HG03354 (cell line): ENCODE measurements at regions not wholly inside any gene's neighbourhood (a gene's known extent, or its start where the extent isn't known, plus 50 kb on each side); places are given as distances from the start of the nearest gene placed in this dataset.
"Not testable (repeated sequence)": the region's sequence is repeated elsewhere in the genome, so short reads cannot be mapped to it uniquely, and the experiment has no call there.

Experiments used
- ATAC-seq: cut with Tn5 transposase; IDR thresholded peaks from one replicate; pipeline ENCODE4 v1.9.1; 2021; ENCODE audit warnings: mild to moderate bottlenecking; ENCODE audit not compliant: unreplicated experiment, poor library complexity, severe bottlenecking

DNA sequence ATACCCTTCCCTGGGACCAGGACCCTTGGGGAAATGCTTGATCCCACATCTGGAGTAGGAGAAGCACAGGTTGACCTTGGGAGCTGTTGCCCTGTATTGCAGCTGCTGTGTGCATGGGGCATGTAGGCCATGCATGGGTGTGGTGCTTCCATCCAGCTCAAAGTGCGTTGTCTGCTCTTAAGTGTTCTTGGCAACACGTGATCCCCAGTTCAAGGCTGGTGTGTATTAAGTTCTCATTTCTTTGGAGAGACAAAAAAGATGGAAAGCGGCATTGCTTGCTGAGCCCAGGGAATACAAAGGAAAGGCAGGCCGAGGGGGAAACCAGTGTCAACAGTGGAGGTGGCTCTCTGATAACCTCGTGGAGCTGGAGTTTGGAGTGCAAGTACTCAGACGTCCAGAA lies 110.7 kb downstream of the RTP5 start:
- no peak for ATAC-seq

DNA sequence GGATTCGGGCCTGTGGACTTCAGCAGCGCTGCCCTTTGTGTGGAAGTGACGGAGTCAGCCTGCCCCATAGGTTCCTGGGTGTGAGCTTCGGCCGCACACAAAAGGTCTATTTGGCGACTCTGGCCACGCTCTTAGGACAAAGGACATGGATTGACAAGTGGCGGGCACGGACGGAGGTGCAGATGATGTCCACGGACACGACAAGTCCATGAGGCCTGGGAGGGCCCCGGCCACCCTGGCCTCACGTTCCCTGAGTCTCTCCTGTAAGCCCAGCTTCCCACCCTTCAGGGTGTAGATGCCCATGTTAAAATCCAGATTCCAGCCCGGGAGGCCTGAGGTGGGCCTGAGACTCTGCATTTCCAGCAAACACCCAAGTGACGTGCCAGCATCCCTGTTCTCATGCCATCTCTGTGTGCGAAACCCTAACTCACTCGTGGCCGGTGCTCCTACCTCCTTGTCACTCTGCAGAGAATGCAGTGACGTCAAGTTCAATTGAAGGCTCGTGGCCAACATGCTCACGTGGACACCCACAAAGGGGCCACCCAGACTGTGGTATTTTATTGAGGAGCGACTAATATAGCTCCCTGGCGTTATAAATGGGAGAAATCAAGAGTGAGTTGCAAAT lies 111.7 kb downstream of the RTP5 start:
- no peak for ATAC-seq

DNA sequence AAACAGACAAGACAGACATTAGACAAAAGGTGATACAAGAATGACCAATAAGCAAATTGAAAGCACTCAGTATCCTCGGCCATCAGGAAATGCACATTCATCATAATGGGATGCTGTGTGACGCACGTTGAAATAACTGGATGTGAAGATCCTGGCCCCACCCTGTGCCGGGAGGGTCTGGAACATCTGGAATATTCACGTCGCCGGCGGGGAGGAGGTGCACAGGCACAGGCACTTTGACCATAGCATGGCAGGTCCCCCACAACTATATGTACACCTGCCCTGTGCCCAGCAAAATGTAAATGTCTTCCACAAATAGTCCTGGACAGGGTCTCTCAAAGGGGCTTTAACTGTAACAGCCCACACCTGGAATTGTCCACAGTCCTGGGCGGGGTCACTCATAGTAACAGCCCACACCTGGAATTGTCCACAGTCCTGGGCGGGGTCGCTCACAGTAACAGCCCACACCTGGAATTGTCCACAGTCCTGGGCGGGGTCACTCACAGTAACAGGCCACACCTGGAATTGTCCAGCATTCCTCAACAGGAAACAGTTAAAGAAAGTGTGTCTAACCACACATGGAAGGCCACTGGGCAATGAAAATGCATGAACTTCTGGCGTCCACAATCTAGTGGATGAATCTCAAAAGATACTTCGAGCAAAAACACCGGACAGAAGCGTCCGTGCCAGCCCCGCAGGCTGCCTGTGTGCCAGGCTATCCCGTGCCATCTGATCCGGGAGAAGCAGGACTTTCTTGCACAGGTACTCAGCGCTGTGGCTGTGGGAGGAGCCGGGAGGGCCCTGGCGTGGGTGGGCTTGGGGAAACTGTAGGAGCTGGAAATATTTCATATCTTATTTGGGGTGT lies 113.4 kb downstream of the RTP5 start:
- ATAC-seq, result no peak

DNA sequence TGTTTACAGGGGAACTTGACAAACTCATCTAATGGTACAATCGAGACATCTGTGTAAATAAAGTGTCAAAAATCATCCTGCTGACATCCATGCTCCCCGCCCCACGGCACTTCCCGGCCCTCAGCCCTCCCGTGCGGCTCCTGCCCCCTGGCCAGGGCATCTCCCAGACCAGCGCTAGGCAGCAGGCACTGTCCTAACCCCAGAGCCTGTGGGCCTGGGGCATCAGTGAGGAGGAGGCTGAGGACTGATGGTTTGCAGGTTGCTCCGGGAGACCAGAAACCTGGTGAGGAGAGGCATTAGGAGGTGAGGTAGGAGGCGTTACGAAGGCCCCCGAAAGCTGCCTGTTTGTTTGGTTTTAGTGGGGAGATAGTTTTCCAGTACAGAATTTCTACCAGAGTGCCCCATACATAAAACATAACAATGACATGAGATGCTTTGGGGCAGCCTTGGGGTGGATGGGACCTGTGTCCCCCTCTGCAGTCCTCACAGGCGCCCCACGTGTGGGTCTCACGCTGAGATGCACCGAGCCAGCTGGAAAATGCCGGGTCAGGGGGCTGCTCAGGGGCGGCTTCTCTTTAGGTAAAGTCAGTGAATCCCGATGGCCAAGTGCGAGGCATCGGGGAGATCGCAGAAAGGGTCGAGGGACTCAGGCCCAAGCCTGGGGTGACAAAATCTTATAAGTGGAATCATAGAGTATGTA lies 114.2 kb downstream of the RTP5 start:
- ATAC-seq, result no peak

DNA sequence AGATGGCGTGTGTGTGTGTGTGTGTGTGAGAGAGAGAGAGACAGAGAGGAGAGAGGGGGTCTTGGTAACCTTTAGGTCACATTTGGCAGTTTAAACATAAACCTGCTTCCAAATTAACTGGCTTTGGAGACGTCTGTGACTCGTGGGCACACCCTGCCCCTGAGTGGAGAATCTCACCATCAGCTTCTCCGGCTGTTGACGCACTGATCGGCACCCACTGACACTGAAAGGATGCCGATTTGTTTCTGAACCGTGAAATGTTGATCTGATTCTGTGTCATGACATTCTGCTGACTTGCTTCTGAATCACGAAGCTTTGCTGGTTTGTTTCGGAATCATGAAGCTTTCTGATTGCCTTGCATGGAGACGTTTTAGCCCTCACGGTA lies 114.7 kb downstream of the RTP5 start:
- ATAC-seq, result no peak

DNA sequence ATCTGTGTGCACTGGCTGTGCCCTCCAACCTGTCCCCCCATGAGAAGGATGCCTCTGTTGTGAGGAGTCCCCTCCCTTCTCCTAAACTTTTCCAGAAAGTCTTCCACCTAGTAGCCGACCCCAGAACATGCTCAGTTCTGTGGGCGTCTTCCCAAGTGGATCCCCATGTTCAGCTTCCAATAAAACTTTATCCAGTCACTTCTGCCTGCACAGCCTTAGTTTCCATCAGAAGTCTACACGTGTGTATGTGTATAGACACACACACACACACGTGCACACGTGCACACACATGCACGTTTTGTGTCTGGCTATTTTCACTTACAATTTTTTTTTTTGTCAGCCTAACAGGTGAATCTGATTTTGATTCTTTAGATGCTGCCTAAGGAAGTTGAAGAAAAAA lies 115.1 kb downstream of the RTP5 start:
- no peak for ATAC-seq

DNA sequence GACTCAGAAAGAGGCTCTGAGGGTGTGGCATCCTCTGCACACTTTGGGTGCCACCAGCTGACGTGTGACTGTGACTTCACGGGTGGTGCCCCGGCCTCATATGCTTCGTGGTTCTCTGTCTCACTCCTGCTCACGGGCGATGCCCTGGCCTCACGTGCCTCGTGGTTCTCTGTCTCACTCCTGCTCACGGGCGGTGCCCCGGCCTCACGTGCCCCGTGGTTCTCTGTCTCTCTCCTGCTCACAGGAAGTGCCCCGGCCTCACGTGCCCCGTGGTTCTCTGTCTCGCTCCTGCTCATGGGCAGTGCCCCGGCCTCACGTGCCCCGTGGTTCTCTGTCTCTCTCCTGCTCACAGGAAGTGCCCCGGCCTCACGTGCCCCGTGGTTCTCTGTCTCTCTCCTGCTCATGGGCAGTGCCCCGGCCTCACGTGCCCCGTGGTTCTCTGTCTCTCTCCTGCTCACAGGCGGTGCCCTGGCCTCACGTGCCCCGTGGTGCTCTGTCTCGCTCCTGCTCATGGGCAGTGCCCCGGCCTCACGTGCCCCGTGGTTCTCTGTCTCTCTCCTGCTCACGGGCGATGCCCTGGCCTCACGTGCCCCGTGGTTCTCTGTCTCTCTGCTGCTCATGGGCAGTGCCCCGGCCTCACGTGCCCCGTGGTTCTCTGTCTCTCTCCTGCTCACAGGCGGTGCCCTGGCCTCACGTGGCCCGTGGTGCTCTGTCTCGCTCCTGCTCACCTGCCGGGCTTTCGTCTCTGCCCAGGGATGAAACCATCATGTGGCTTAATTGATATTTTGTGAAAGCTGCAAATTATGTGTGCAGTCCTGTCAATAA lies 115.8 kb downstream of the RTP5 start:
- not testable (repeated sequence) for ATAC-seq

DNA sequence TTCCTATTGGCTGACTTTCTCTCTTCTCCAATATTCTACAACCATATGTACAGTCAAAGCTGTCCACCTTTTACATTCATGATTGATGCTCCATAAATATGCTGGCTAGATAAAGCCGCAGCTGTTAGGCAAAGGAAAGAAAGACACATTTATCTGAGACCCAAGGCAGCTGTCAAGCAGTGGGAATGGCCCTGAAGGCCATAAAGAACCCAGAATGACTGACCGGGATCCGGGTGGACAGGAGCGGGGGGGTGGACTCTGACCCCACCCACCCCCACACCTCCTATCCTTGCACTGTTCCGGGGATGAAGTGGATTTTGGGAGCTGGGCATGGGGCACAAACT lies 116.4 kb downstream of the RTP5 start:
- no peak for ATAC-seq

DNA sequence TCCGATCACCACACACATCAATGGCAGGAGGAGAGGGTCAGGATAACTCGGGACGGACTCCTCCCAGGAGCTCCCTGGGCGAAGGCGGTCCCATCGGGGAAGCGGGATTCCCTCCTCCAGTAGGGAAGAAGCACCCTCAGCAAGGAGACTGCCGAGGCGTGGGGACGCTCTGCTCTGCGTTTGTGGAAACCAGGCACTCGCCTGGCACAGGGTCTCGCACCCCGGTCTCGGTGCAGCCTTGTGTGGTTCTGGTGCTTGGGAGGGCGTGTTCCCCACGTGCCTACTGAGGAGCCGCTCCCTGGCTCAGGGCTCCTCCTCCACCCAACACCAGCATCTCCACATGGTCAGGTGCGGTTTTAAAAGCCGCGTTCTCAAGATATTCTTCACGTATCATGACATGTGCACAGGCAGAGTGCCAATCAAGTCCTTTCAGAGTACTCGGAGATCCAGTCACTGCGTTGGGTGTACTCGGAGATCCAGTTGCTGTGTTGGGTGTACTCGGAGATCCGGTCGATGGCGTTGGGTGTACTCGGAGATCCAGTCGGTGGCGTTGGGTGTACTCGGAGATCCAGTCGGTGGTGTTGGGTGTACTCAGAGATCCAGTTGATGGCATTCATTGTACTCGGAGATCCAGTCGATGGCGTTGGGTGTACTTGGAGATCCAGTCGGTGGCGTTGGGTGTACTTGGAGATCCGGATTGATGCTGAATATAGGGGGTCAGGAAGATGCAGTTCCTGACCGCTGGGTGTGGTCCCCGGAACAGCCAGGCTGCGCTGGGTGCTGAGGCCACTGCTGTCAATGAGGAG lies 117.5 kb downstream of the RTP5 start:
- no peak for ATAC-seq

DNA sequence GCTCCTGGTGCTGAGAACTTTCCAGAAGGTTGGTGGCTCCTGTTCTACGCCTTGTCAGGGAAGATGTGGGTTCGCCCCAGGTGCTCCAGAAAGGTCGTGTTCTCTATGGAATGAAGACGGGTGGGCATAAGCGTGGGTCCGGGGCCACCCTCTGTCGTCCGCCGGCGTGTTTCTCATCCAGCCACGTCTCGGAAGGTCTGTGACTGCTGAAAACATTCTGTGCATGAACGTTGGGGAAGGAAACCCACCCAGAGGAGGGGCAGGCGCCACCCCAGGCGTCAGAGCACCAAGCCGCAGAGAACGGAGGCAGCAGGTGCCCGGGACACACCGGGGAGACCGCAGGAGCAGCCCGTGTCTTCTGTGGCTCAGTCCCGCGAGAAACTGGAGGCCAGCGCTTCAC lies 118.2 kb downstream of the RTP5 start:
- no peak for ATAC-seq

DNA sequence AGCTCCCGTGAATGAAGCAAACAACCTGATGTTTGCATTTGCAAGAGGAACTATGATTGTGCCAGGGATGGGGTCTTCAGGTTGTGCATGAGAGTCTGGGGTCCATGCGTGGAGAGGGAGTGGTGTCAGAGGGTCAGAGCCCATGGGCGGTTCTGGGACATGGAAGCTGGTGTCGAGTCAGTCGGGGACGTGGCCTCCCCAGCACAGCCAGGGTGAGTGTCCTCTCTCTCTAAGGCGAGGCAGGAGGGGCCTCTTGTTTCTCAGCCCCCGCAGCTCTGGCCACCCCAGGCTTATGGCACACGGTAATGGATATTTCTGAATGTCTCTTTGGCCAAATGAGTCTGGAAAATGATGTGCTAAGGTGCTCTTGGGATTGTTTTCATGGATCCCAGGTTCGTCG lies 118.6 kb downstream of the RTP5 start:
- ATAC-seq, result no peak

DNA sequence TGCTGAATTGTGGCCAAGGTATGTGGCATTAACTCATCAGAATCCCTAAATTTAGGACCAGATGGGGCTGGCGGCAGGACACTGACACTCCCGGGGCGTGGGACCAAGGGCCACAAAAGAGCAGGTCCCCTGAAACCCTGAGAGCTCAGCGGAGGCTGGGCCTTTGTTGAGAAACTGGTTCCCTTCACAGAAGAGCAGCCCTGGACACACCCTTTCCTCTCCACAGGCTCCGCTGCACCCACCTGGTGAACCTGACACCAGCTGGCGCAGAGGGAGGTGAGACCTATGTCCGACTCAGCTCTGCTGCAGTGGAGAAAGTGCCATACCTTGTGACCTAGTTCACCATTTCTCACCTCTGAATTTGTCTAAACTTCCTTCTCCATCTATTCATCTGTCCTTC lies 119.5 kb downstream of the RTP5 start:
- no peak for ATAC-seq

DNA sequence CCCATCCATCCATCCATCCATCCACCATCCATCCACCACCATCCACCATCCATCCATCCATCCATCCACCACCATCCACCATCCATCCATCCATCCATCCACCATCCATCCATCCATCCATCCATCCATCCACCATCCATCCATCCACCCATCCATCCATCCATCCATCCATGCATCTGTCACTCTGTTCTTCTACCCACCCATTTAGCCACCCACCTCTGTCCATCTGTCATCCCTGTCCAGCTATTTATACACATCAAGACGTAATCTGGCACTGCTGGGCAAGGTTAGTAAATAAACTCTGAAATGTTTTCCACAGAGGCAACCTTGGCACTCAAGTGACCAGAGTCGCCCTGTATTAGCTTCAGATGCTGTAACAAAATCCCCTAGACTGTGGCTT lies 120.9 kb downstream of the RTP5 start:
- ATAC-seq, result no peak

DNA sequence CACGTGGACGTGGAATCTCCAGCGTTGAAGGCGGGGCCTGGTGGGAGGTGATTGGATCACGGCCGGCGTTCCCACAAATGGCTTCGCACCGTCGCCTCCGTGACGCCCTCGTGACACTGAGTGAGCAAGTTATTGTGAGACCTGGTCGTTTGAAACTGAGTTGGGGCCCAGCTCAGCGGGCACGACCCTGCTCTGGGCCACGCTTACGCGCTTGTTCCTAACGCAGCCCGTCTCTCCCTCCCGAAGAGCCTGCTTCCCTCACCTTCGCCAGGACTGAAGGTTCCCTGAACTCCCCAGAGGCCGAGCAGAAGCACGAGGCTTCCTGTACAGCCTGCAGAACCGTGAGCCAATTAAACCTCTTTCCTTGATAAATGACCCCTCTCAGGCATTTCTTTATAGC lies 121.8 kb downstream of the RTP5 start:
- no peak for ATAC-seq

DNA sequence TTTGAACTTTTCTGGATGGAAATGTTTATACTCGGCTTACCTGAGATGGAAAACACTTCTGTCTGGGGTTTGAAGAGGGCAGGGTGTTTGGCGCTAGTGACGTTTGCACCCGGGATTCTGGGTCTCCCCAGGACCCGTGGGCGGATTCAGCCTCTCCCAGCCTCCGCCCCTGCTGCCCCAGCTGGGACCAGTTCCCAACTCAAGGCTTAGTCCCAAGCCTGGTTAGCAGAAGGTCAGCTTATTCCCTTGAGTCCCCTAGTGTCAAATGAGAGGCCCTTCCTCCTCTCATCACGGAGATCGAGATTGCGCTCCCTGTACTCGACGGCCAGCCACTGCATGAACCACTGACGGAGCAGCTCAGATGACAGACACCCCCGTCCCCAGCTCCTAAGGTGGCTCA lies 123.2 kb downstream of the RTP5 start:
- no peak for ATAC-seq

DNA sequence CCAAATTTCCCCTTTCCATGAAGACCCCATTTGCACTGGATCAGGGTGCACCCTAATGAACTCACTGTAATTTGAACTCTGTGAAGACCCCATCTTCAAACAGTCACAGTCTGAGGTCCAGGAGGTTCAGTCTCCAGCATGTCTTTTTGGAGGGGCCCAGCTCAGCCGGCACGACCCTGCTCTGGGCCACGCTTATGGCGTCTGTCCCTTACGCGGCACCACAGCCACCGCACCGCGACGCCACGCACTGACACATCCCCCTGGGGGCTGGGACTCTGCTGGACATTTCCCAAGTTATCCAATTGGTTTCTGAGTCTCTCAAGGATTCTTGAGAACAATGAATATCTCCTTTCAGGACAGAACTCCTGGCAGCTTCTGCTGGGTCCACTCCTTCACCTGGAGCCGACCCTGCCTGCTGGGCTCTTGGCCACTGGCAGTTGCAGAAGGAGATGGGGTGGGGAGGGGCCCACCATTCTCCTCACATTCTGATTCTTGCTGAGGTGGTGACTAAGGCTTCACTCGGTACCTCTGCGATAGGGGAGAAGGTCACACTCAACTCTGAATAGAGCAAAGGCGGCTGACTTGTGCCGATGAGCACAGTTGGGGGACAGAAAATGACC lies 124.0 kb downstream of the RTP5 start:
- no peak for ATAC-seq

DNA sequence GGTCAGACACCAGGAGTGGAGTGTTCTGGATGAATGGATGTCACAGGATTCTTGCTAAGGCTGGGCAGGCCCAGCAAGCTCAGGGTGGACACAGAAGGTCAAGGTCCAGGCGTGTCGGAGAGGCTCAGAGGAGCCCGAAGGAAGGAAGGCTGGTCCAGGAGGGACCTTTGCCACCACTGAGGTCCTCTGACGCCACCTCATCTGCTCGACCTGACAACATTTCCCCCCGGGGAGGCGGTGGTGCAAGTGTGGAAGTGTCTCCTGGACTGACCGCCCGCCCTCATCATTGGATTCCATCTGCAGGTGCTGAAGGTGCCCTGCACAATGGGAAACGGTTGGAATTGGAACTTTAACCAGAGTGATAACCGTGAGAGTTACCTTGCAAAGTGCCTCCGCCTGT lies 124.6 kb downstream of the RTP5 start:
- no peak for ATAC-seq

DNA sequence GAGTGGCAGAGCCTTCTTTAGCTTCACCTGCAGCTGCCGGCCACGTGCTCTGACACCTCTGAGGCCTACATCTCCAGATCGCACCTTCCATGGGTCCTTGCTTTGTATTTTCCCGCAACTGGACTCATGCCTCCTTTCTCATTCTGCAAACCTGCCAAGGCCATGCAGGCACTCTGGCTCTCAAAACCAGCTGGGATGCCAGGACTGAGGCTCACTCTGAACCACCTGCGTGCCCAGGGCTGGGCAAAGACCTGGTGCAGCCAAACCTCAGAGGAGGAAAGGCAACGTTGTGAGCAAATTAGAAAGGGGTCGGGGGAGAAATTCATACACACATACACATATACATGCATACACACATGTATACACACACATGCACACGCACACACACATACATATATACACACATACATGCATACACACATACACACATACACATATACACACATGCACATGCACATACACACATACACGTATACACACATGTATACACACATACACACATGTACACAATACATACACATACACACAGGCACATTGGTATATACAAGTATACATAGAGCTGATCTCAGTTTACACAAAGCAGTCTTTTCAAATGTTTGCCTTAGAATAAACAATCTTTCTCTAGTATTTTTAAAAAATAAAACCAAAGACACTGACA lies 125.2 kb downstream of the RTP5 start:
- ATAC-seq, result no peak

DNA sequence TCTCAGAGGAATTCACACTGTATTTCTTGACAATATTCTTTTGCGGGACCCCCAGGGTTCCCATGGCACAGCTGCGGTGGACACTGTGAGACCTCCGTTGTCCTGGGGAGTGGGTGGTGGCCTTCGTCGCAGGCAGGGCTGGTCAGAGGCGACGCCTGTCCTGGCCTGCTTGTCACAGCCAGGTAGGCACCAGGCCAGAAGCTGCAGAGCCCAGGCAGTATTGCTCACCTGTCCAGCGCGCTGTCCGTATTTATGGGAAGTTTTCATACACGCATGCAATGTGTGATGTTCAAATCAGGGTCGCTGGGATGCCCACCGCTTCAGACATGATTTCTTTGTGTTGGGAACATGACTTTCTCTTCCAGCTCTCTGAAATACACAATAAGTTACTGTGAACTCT lies 126.6 kb downstream of the RTP5 start:
- no peak for ATAC-seq
